ENCODE measurements at regions not wholly inside any gene's neighbourhood (a gene's known extent, or its start where the extent isn't known, plus 50 kb on each side); places are given as distances from the start of the nearest gene placed in this dataset.

GRCh38 chr12:90828621-90829020 lies 126.4 kb downstream of the CCER1 start:
- Histone ChIP-seq H3K27ac (ENCODE audit: low read depth in 1 of 2, low read length in 2 of 2) (no peak overlapping the region), H3K9ac (ENCODE audit: low read depth in 1 of 2, low read length in 2 of 2) (no peak overlapping the region), H3K36me3 (ENCODE audit: control insufficient read depth in 4 of 4, insufficient read depth in 3 of 4, low read depth in 1 of 4, low read length in 3 of 4) (no peaks in the 10 kb centered on the region), H3K9me3 (ENCODE audit: control insufficient read depth in 4 of 4, low read length in 3 of 4) (no peaks in the 10 kb centered on the region), H3K4me3 (ENCODE audit: low read depth in 1 of 3, low read length in 3 of 3) (no peak overlapping the region), H3K27me3 (ENCODE audit: control insufficient read depth in 4 of 4, insufficient read depth in 4 of 4, low read length in 3 of 4) (no peaks in the 10 kb centered on the region), H3K4me1 (ENCODE audit: control insufficient read depth in 4 of 4, insufficient read depth in 4 of 4, low read length in 3 of 4) (no peaks in the 10 kb centered on the region)
- DNase-seq (ENCODE audit: low spot score): no peak
- WGBS: 56% methylated on average over 2 of the region's 2 CpGs
- TF ChIP-seq, protein P1, sequence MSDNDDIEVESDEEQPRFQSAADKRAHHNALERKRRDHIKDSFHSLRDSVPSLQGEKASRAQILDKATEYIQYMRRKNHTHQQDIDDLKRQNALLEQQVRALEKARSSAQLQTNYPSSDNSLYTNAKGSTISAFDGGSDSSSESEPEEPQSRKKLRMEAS (IDR thresholded peaks at IDR 0.05): no peak
- TF ChIP-seq ZBTB33 (IDR thresholded peaks at IDR 0.05) (no peak), FOXA2 (IDR thresholded peaks at IDR 0.05) (no peak), NR2F2 (IDR thresholded peaks at IDR 0.05) (no peak), JUND (IDR thresholded peaks at IDR 0.05) (no peak), EGR1 (IDR thresholded peaks at IDR 0.05; ENCODE audit: low read depth in 2 of 2) (no peak), HNF4G (IDR thresholded peaks at IDR 0.05) (no peak)
- TF ChIP-seq, protein P2, sequence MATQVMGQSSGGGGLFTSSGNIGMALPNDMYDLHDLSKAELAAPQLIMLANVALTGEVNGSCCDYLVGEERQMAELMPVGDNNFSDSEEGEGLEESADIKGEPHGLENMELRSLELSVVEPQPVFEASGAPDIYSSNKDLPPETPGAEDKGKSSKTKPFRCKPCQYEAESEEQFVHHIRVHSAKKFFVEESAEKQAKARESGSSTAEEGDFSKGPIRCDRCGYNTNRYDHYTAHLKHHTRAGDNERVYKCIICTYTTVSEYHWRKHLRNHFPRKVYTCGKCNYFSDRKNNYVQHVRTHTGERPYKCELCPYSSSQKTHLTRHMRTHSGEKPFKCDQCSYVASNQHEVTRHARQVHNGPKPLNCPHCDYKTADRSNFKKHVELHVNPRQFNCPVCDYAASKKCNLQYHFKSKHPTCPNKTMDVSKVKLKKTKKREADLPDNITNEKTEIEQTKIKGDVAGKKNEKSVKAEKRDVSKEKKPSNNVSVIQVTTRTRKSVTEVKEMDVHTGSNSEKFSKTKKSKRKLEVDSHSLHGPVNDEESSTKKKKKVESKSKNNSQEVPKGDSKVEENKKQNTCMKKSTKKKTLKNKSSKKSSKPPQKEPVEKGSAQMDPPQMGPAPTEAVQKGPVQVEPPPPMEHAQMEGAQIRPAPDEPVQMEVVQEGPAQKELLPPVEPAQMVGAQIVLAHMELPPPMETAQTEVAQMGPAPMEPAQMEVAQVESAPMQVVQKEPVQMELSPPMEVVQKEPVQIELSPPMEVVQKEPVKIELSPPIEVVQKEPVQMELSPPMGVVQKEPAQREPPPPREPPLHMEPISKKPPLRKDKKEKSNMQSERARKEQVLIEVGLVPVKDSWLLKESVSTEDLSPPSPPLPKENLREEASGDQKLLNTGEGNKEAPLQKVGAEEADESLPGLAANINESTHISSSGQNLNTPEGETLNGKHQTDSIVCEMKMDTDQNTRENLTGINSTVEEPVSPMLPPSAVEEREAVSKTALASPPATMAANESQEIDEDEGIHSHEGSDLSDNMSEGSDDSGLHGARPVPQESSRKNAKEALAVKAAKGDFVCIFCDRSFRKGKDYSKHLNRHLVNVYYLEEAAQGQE (IDR thresholded peaks at IDR 0.05): no peak

- Histone ChIP-seq H3K4me3 (ENCODE audit: low read depth in 1 of 3, low read length in 3 of 3) (no peak overlapping the region), H3K9ac (ENCODE audit: low read depth in 1 of 2, low read length in 2 of 2) (no peak overlapping the region), H3K9me3 (ENCODE audit: control insufficient read depth in 4 of 4, low read length in 3 of 4) (no peaks in the 10 kb centered on the region), H3K4me1 (ENCODE audit: control insufficient read depth in 4 of 4, insufficient read depth in 4 of 4, low read length in 3 of 4) (no peaks in the 10 kb centered on the region), H3K36me3 (ENCODE audit: control insufficient read depth in 4 of 4, insufficient read depth in 3 of 4, low read depth in 1 of 4, low read length in 3 of 4) (no peaks in the 10 kb centered on the region), H3K27me3 (ENCODE audit: control insufficient read depth in 4 of 4, insufficient read depth in 4 of 4, low read length in 3 of 4) (no peaks in the 10 kb centered on the region), H3K27ac (ENCODE audit: low read depth in 1 of 2, low read length in 2 of 2) (no peak overlapping the region)
- no peak for DNase-seq (ENCODE audit: low spot score)
- no peak for TF ChIP-seq NR2F2 (IDR thresholded peaks at IDR 0.05)
Observed at GRCh38 chr12:90827567-90827966, 127.4 kb downstream of the CCER1 start.

- DNase-seq (ENCODE audit: low spot score): no peak
Observed at GRCh38 chr12:90826036-90826435, 128.9 kb downstream of the CCER1 start.

More at GRCh38 chr12:90826036-90826435, 128.9 kb downstream of the CCER1 start:
- Histone ChIP-seq H3K9ac (ENCODE audit: low read depth in 1 of 2, low read length in 2 of 2) (no peak overlapping the region), H3K27me3 (ENCODE audit: control insufficient read depth in 4 of 4, insufficient read depth in 4 of 4, low read length in 3 of 4) (no peaks in the 10 kb centered on the region), H3K36me3 (ENCODE audit: control insufficient read depth in 4 of 4, insufficient read depth in 3 of 4, low read depth in 1 of 4, low read length in 3 of 4) (no peaks in the 10 kb centered on the region), H3K4me1 (ENCODE audit: control insufficient read depth in 4 of 4, insufficient read depth in 4 of 4, low read length in 3 of 4) (no peaks in the 10 kb centered on the region), H3K27ac (ENCODE audit: low read depth in 1 of 2, low read length in 2 of 2) (no peak overlapping the region), H3K9me3 (ENCODE audit: control insufficient read depth in 4 of 4, low read length in 3 of 4) (no peaks in the 10 kb centered on the region), H3K4me3 (ENCODE audit: low read depth in 1 of 3, low read length in 3 of 3) (no peak overlapping the region)
- WGBS: 88% methylated on average over 3 of the region's 3 CpGs
- no peak for TF ChIP-seq NR2F2 (IDR thresholded peaks at IDR 0.05)
- no peak for TF ChIP-seq GABPA (IDR thresholded peaks at IDR 0.05 in 1 of 2, conservative IDR thresholded peaks at IDR 0.05 in 1 of 2)
- TF ChIP-seq ZBTB33 (IDR thresholded peaks at IDR 0.05): no peak
- no peak for TF ChIP-seq SP1 (IDR thresholded peaks at IDR 0.05)
- no peak for TF ChIP-seq FOXA2 (IDR thresholded peaks at IDR 0.05)
- TF ChIP-seq RAD21 (IDR thresholded peaks at IDR 0.05): no peak
- TF ChIP-seq JUND (IDR thresholded peaks at IDR 0.05): no peak
- TF ChIP-seq EGR1 (IDR thresholded peaks at IDR 0.05; ENCODE audit: low read depth in 2 of 2): no peak
- TF ChIP-seq, protein P1 (IDR thresholded peaks at IDR 0.05): no peak
- TF ChIP-seq, protein P3, sequence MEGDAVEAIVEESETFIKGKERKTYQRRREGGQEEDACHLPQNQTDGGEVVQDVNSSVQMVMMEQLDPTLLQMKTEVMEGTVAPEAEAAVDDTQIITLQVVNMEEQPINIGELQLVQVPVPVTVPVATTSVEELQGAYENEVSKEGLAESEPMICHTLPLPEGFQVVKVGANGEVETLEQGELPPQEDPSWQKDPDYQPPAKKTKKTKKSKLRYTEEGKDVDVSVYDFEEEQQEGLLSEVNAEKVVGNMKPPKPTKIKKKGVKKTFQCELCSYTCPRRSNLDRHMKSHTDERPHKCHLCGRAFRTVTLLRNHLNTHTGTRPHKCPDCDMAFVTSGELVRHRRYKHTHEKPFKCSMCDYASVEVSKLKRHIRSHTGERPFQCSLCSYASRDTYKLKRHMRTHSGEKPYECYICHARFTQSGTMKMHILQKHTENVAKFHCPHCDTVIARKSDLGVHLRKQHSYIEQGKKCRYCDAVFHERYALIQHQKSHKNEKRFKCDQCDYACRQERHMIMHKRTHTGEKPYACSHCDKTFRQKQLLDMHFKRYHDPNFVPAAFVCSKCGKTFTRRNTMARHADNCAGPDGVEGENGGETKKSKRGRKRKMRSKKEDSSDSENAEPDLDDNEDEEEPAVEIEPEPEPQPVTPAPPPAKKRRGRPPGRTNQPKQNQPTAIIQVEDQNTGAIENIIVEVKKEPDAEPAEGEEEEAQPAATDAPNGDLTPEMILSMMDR (IDR thresholded peaks at IDR 0.05; ENCODE audit: low read depth, low read length, missing input control): no peak
- no peak for TF ChIP-seq RXRA (IDR thresholded peaks at IDR 0.05)
- TF ChIP-seq TAF1 (conservative IDR thresholded peaks at IDR 0.05): no peak
- TF ChIP-seq HNF4G (IDR thresholded peaks at IDR 0.05): no peak
